GM18507 (cell line): ENCODE measurements at regions not wholly inside any gene's neighbourhood (a gene's known extent, or its start where the extent isn't known, plus 50 kb on each side); places are given as distances from the start of the nearest gene placed in this dataset.

Experiments used
- DNase-seq: peaks from one replicate; pipeline ENCODE4 v3.0.0; 2011; ENCODE audit warnings: low read depth; ENCODE audit not compliant: insufficient read length; ENCODE audit errors: extremely low spot score
- FAIRE-seq: peaks from 2 replicates; lab custom pipeline; 2011; peaks lifted over from hg19 to GRCh38; lab: Jason Lieb, UNC

DNA sequence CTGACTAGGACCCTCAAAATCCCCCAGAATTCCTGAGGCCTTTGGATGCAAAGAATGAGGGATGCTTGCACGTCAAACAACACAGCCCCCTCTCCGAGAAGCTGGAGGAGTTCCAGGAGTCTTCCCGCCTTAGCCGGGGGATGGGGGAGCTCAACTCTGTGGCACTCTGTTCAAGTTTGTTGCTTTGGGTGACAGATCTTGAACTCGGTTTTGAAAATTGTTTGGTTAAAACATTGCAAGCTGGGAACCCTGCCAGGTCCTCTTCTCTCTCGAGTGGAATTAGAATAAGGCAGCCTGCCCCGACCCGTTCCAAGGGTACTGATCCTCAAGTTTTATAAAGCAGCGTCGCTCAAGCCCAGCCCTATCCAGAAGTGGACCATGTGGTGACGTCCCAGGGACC lies 244.1 kb downstream of the LOXHD1 start:
- FAIRE-seq (no peak), DNase-seq (no peak)

DNA sequence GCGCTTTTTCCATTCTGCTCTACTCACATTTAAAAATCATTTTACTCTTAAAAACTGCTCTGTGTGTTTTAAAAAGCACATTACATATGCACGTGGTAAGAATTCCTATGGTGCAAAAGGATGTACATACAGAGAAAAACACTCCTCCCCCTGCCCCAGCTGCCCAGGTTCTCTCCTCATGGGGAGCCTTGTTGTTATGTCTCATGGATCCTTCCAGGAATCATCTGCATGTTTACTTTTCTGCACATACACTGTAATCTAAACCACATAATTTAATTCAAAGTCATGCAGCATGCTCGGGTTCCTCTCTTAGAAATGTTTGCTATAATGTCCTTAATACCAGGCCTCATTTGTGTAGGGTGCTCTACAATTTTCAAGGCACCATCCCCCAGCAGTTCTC lies 243.3 kb downstream of the LOXHD1 start:
- no peak for FAIRE-seq

DNA sequence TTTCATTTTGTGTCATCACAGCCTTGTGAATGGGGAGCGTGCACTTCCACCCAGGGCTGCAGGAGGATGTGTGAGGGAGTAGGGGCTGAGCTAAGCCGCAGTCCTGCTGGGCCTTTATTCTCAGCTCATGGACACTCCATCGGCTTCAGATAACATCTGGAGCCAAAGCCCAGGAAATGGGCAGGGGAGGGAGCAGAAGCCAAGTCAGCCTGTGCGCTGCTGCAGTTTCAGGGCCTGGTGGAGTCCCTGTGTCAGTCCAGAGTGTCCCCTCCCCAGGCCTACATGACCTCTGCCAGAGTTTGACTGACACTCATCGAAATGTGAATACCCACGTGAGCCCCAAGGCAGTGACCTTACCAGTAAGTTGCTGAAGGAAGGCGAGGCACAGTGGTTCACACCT lies 242.2 kb downstream of the LOXHD1 start:
- FAIRE-seq (no peak), DNase-seq (no peak)

More for the DNA sequence above, 243.3 kb downstream of the LOXHD1 start:
- no peak for DNase-seq

DNA sequence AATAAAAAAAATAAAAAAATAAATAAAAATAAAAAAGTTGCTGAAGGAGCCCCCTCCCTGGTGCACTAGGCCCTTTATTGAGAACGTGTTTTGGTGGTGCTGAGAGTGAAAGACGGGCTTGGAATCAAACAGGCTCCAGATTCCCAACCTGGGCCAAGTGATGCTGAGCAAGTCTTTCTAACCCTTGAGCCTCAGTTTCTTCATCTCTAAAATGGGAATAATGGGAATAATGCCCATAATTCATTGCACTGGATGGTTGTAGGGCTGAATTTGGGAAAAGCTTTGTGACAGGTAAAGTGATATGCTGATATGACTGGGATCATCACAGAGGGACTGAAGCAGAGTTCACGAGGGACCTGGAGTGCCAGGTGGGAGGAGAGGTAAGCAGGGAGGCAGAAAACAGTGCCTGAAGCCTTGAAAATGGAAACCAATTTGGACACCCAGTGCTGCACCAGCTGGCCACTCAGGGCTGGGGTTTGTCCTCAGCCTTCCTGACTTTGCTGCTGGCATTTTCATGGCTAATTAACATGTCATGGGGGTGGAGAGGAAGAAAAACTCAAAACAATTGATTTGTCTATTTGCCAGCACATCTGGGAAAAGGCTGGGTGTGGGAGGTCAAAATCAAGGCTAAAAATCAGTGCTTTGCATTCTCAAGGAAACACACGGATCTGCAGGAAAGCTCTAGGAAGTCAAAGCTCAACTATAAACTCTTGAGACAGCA lies 241.3 kb downstream of the LOXHD1 start:
- DNase-seq, result no peak
- FAIRE-seq, result no peak

DNA sequence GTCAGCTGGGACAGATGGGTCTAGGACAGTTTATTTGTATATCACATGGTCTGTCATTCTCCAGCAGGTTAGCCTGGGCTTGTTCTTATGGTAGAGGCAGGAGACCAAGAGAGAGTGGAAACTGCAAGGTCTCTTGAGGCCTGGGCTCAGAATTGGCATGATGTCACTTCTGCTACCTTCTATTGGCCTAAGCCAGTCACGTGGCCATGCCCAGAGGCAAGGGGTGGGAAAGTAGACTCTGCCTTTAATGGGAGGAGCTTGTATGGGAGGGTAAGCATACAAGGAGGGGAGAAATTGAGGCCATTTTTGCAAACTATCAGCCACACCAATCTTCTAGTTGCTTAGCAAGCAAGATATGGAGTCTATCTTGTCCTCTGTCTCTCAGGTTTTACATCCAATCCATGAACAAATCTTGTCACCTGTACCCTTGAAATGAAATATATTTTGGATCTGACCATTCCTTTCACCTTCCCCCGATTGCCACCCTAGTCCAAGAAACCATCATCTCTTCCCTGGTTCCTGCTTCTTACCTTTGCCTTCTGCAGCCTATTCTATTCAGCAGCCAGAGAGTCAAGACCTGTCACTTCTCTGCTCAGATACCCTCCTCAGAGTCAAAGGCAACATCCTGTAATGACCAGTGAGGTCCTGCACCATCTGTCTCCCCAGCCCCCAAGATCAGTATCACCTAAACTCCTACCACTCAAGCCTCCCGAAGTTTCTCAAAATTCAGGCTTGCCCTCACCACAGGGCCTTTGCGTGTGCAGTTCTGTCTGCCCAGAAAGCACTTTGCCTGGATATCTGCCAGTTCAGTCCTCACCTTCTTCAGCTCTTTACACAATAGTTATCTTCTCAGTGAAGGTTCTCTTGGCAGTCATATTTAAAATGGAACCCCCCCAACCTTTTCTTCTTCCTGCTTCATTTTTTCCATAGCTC lies 240.0 kb downstream of the LOXHD1 start:
- no peak for DNase-seq
- FAIRE-seq, result no peak

DNA sequence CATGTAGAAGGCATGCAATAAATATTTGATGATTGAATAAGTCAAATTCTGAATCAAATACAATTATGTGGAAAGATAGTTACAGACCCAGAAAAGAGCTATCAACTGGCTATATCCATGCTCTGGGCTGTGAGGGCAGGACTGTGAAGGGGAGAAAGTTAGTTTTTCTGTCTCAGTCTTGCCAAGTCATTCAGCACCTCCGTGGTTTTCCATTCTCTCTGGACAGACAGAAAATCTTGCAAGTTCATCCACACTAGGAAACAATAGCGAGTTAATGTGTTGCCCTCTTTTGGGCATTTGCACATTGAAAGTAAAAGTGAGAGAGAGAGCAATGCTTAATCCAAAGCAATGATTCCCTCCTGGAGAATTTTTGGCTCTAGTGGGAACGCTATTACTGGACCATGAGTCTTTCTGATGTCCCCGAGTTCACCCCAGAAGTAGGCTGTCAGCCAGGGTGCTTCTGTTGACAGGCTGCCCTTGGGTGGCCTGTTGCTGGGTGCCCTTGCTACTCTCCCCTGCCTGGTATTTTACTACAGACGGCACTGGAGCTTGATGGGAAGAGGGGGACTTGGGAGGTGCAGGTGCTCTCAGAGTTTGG lies 238.3 kb downstream of the LOXHD1 start:
- DNase-seq (no peak), FAIRE-seq (no peak)

DNA sequence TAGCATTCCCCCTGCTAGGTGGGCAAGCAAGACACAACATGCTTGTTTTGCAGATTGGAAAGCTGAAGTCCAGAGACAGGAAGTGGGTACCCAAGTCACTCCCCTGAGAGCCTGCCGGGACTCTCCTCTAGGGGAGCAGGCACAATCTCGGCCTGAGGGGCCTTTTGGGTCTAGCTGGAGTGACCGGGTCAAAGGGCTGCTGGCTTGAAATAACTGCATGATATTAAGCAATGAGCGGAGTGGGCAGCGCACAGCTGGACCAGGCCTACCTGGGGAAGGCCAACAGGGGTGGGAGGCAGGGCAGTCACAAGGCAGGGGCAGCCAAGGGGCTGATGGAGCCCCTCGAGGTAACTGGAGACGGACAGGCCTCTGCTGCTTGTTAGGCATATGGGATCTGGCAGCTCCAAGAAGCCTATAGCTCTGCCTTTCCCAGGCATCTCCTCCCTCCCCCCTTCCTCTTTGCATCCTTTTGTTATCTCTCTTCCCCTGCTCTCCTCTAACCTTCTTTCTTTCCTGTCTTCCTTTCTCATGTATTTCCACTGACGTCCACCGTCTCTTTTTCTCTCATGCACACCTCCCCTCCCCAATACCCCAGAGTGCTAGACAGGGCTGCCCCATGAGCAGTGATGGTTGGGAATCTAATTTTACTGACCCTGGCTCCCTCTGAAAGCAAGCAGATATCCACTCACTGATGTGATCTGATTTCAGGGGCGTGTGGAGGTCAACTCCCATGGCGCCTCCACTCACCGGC lies 237.5 kb downstream of the LOXHD1 start:
- FAIRE-seq (no peak), DNase-seq (no peak)

DNA sequence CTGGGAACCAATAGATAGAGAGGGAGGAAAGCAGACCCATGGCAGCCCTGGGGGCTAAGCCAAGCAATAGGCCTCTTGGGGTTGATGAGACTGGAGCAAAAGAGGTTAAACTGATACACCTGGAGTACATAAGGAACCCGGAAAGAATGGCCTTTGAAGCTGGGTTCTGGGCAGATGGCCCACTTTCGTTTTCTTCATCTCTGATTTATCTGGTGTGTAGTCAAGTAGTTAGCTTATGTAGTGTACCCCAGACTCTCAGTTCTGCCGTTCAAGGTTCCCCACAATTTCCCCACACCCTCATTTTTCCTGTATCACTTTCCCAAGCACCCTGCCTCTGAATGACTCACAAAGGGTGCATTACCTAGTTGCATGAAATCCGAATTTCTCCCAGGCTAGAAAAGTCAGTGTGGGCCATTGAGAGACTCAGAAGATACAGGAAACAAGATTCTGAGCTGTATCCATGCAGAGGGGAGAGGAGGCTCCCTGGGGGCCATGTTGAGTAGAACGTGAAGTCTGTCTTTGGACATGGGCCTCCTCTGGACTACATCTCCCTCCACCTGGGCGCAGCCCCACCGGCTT lies 235.0 kb downstream of the LOXHD1 start:
- FAIRE-seq (no peak), DNase-seq (no peak)

DNA sequence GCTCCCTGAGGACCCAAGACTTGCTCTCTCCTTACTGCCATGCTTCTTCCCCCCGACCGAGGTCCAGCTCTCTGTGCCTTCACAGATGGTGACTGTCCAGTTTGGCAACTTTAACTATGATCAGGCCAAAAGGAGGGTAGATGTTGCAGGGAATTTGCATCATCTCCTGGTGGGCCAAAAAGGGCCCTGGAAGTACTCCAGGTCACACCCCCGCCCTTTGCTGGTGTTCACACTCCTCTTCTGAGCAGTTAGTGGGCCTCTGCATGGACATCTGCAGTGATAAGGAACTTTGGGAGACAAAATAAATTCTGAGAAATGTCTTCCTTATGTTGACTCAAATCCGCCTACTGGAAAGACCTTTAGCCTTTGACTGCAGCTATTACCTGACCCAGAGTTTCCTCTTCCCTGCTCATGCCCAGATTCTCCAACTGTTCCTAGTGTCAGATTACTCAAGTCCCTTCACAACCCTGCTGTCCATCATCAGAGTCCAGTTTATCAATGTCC lies 234.4 kb downstream of the LOXHD1 start:
- no peak for FAIRE-seq
- DNase-seq, result no peak

DNA sequence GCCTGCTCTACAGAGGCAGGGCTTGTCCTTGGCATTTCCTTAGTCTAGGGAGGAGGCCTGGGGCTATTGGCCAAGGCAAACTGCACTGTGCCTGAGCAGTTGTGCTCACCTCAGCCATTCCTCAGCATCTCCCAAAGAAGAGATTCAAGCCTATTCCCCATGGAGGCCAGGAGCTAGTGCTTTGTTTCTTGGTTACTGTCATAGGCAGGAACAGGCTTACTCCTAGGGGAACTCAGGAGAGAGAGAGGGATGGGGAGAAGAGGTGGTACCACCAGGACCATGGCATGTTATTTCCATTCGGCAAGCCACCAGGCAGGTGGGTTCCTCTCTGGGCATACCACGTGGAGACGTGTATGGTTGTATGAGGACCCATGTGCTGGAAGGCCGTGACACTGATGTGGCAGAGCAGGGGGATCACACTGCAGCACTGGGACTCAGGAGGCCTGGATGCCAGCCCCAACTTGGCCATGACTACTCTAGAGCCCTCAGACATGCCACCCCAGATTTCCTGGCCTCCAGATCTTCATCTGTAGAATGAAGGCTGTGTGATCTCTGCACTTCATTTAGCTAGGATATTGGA lies 233.7 kb downstream of the LOXHD1 start:
- FAIRE-seq (no peak), DNase-seq (no peak)

DNA sequence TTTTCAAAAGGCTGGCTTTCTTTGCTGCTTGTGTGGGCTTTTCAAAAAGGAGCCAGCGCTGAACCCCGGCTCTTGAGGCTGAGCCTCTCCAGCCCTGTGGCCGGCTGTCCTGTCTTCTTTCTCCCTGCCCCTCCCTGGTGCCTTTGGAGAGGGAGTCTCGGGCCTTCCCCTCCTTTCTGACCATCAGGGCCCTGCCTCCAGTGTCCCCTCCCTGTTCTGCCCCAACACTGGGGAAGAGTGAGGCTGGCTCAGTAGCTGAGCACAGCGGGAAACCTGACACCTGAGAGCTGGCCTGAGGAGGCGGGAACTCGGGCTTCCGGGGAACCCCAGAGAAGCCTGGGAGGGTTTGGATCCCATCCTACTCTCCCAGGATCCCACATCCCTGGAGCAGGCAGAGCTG lies 232.1 kb downstream of the LOXHD1 start:
- FAIRE-seq (no peak), DNase-seq (no peak)

DNA sequence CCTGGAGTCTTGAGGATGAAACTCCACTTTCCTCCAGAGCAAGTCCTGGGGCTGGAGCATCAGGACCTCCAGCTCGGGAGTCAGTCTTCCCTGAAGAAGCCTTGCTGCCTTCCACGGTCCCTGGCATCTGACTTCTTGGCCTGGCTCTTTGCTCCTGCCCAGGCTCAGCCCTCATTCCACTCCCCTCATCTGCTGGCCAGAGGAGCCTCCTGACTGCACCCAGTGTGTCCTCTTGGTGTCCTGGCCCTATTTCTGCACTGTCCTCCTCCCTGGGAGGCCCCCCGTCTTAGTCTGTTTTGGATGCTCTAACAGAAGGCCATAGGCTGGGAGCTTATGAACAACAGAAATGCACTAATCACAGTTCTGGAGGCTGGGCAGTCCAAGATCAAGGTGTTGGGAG lies 231.5 kb downstream of the LOXHD1 start:
- FAIRE-seq (no peak), DNase-seq (no peak)

DNA sequence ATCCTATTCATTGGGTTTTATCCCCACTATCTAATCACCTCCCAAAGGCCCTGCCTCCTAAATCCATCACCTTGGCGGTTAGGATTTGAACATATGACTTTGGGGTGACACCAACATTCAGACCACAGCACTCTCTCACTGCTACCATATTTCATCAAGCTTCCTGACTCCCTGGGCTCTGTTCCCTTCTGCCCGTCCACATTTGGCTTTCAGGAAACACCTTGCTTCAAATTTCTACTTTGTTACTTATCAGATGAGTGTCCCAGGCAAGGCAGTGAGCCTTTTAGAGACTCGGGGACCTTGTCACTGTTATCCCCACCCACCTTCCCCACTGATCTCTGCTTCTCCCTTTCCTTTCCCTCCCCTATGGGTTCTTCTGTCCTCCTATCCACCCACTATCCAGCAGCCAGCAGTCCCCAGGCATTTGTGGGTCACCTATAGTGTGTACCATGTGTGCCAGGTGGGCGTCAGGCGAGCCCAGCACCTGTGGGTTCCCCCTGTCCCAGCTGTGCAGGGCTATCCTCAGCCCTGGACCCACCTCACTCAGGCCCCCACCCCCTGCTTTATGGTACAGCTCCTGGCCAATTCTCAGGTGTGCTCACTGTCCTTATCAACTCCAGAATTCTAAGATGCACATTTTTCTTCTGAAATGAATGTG lies 230.9 kb downstream of the LOXHD1 start:
- no peak for FAIRE-seq

DNA sequence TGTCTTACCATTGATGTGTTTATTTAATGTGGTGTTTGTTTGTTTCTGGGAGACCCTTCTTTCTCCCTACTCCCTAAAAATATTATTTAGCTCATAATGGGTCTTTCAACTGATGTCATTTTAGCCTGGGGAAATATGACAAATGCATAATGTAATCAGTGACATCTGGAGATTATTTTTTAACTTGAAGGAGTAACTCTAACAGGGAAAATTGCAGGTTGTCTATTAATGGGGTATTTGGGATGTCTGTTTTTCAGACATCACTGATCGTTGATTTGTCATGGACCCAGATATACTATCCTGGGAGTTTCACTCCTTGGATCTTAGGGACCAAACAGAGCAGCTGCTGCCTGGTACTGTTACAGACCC lies 230.4 kb downstream of the LOXHD1 start:
- DNase-seq (no peak), FAIRE-seq (no peak)

More for the DNA sequence above, 230.9 kb downstream of the LOXHD1 start:
- no peak for DNase-seq
